GM20000 (cell line): ENCODE measurements at regions not wholly inside any gene's neighbourhood (a gene's known extent, or its start where the extent isn't known, plus 50 kb on each side); places are given as distances from the start of the nearest gene placed in this dataset.

ENCODE experiments used
- DNase-seq: peaks from one replicate; pipeline ENCODE4 v3.0.0; 2012; ENCODE audit warnings: low spot score
- CTCF ChIP-seq: IDR thresholded peaks from 2 replicates; pipeline ENCODE4 v1.5.1; 2012; ENCODE audit warnings: mild to moderate bottlenecking, control low read depth; ENCODE audit errors: extremely low read depth, missing control alignments

GRCh38 chr2:217723981-217724380 lies 278.8 kb downstream of the TNS1 start:
- no peak for TF ChIP-seq CTCF
- no peak for DNase-seq

GRCh38 chr2:217722883-217723472 lies 279.8 kb downstream of the TNS1 start:
- DNase-seq = no peak
- TF ChIP-seq CTCF = no peak

GRCh38 chr2:217717646-217718045 lies 285.1 kb downstream of the TNS1 start:
- TF ChIP-seq CTCF = no peak
- DNase-seq = no peak

- DNase-seq = no peak
- TF ChIP-seq CTCF = no peak
Observed at GRCh38 chr2:217715484-217715883, 287.3 kb downstream of the TNS1 start.

- DNase-seq = no peak
Observed at GRCh38 chr2:217714287-217714751, 288.5 kb downstream of the TNS1 start.

GRCh38 chr2:217713395-217714286 lies 289.2 kb downstream of the TNS1 start:
- peak; percentile 75 for TF ChIP-seq CTCF
- DNase-seq = peak; percentile 70

More at GRCh38 chr2:217714287-217714751, 288.5 kb downstream of the TNS1 start:
- TF ChIP-seq CTCF = no peak

- no peak for DNase-seq
Observed at GRCh38 chr2:217712431-217712830, 290.4 kb downstream of the TNS1 start.

More at GRCh38 chr2:217712431-217712830, 290.4 kb downstream of the TNS1 start:
- no peak for TF ChIP-seq CTCF
